PFSK-1 (cell line): ENCODE measurements at regions not wholly inside any gene's neighbourhood (a gene's known extent, or its start where the extent isn't known, plus 50 kb on each side); places are given as distances from the start of the nearest gene placed in this dataset.

ENCODE experiments used
- FOXP2 ChIP-seq: optimal IDR thresholded peaks from 2 replicates; pipeline ENCODE3; 2011; ENCODE audit warnings: borderline replicate concordance, control low read depth, inconsistent platforms; ENCODE audit not compliant: insufficient read depth; ENCODE audit errors: extremely low read length, extremely low read depth
- POLR2AphosphoS5 ChIP-seq: IDR thresholded peaks from 2 replicates; pipeline ENCODE4 v1.6.1; 2012; ENCODE audit warnings: low read depth, mild to moderate bottlenecking, control low read depth, low read length, moderate library complexity
- TAF1 ChIP-seq: IDR thresholded peaks from 2 replicates; pipeline ENCODE4 v1.6.1; 2012; ENCODE audit warnings: low read length, control low read depth, borderline replicate concordance; ENCODE audit not compliant: insufficient read depth
- TF ChIP-seq, protein P1 (sequence below), 2 experiments: IDR thresholded peaks; 2 replicates each; pipeline versions ENCODE4 v1.6.1 to v1.8.0; 2011 to 2012; ENCODE audit warnings: low read depth in 2 of 2, low read length in 2 of 2, control low read depth in 1 of 2, inconsistent platforms in 1 of 2, mild to moderate bottlenecking in 1 of 2, moderate library complexity in 1 of 2; ENCODE audit not compliant: insufficient read depth in 1 of 2

GRCh38 chr16:49061137-49061714 lies 220.4 kb downstream of the CBLN1 start:
- TF ChIP-seq, protein P1, sequence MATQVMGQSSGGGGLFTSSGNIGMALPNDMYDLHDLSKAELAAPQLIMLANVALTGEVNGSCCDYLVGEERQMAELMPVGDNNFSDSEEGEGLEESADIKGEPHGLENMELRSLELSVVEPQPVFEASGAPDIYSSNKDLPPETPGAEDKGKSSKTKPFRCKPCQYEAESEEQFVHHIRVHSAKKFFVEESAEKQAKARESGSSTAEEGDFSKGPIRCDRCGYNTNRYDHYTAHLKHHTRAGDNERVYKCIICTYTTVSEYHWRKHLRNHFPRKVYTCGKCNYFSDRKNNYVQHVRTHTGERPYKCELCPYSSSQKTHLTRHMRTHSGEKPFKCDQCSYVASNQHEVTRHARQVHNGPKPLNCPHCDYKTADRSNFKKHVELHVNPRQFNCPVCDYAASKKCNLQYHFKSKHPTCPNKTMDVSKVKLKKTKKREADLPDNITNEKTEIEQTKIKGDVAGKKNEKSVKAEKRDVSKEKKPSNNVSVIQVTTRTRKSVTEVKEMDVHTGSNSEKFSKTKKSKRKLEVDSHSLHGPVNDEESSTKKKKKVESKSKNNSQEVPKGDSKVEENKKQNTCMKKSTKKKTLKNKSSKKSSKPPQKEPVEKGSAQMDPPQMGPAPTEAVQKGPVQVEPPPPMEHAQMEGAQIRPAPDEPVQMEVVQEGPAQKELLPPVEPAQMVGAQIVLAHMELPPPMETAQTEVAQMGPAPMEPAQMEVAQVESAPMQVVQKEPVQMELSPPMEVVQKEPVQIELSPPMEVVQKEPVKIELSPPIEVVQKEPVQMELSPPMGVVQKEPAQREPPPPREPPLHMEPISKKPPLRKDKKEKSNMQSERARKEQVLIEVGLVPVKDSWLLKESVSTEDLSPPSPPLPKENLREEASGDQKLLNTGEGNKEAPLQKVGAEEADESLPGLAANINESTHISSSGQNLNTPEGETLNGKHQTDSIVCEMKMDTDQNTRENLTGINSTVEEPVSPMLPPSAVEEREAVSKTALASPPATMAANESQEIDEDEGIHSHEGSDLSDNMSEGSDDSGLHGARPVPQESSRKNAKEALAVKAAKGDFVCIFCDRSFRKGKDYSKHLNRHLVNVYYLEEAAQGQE (IDR thresholded peaks at IDR 0.05; ENCODE audit: insufficient read depth in 1 of 2, low read depth in 2 of 2, low read length in 2 of 2) = no peak
- TF ChIP-seq TAF1 (no peak), POLR2AphosphoS5 (no peak), FOXP2 (no peak)
